Stimulated activated CD4-positive, alpha-beta T cell treated with anti-CD3 and anti-CD28 coated beads, Interleukin-15, amount 100 ng/mL, for 48 hours (primary cell): ENCODE measurements at regions not wholly inside any gene's neighbourhood (a gene's known extent, or its start where the extent isn't known, plus 50 kb on each side); places are given as distances from the start of the nearest gene placed in this dataset.

Experiments
- DNase-seq, 2 donors: peaks; one replicate each; pipeline ENCODE4 v3.0.0-alpha.2; 2020; ENCODE audit warnings: low read depth in 2 of 2

DNA sequence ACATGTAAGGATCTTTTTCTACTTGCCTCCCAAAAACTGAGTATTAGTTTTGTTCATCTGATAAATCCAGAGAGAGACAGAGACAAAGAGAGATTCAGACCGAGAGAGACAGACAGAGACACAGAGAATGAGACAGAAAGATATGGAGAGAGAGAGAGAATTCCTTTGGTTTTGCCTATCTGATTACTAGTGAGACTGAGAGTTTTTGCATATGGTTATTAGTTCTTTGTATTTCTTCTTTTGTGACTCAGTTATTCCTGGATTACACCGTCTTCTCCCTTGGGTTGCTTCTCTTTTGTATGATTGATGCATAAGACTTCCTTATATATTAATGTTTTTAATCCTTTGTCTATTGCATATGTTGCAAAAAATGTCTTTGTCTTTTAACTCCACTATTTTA is 91.2 kb upstream of the SPATA31C2 start:
- no peak for DNase-seq

DNA sequence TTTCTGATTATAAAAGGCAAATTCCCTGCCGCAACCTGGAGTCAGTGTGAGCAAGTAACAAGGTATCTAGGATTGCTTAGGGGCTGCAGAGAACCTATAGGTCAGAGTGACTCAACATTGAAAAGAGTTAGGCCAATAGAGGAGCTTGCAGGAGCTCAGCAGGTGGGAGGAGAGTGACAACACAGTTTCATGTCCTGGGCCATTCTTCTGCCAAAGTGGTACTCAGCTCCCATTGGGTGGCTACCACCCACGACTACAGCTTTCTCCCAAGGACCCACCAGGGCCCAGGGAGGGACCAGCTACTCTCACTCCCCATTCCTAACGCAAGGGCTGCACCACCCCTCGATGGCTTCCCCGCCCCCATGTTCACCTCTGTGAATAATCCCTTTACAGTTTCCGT is 86.7 kb upstream of the SPATA31C2 start:
- DNase-seq, result no peak

DNA sequence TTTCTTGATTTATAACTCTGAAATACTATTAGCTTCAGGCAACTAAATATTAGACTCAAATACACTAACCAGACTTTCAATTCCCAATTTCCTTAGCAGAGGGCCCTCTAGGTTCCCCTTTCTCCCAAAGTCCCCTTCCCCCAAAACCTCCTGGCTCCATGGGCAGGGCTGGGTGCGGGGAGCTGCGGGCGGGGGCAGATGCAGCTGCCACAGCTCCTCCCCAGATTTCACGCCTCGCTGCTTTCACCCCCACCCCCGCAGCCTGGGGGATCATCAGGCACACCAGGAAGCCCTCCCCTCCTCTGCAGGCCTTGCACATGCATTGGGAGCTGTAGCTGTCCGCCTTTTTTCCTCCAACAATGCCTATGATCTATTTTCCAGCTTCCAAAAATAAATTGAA is 82.8 kb upstream of the SPATA31C2 start:
- DNase-seq, result no peak

DNA sequence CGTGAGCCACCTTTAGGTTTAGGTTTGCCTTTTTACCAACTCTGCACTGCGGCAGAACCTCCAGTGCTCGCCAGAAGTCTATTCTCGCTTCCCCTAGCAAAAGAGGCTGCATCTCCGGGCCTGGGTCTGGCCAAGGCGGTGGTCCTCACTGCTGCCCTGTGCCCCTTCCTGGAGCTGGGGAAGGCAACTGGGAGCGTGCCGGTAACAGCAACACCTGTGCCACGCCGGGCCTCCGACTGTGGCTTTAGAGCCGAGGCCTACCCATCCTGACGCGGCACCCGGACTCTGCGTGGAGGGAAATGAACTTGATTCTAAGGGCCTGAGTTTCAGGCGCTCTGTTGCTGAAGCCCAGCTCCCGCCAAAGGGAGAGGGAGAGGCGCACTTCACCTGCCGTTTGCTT is 82.4 kb upstream of the SPATA31C2 start:
- DNase-seq, result no peak

DNA sequence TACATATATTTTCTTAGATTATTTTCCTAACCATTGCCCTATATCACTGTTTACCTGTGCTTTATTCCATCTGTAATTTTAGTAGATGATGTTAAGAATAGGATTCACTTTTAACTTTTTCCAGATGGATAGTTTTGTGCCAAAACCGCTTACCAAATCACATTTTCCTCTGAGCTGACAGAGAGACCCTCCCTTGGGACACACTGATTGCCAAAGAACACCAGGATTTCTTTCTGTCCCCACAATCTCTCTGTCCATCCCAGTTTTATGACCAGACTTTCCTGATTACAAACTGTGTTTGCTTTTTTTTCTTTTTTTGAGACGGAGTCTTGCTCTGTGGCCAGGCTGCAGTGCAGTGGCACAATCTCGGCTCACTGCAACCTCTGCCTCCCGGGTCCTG is 81.3 kb upstream of the SPATA31C2 start:
- no peak for DNase-seq

DNA sequence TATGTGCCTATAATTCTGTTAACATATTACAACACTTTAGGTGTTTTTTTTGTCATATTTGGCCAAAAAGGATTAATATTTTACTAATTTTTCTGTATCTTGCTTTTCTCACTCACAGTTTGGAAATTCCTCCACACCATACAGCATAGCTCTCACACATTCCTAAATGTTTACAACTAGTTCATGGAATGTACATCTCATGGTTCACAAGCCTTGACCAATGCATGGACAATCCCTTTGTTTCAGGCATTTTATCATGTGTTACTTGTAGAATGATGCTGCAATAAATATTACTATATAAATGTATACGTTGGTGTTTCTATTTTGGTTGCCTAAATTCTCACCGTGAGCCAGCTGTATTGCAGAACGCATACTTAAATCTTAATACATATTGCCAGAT is 80.5 kb upstream of the SPATA31C2 start:
- DNase-seq, result no peak

DNA sequence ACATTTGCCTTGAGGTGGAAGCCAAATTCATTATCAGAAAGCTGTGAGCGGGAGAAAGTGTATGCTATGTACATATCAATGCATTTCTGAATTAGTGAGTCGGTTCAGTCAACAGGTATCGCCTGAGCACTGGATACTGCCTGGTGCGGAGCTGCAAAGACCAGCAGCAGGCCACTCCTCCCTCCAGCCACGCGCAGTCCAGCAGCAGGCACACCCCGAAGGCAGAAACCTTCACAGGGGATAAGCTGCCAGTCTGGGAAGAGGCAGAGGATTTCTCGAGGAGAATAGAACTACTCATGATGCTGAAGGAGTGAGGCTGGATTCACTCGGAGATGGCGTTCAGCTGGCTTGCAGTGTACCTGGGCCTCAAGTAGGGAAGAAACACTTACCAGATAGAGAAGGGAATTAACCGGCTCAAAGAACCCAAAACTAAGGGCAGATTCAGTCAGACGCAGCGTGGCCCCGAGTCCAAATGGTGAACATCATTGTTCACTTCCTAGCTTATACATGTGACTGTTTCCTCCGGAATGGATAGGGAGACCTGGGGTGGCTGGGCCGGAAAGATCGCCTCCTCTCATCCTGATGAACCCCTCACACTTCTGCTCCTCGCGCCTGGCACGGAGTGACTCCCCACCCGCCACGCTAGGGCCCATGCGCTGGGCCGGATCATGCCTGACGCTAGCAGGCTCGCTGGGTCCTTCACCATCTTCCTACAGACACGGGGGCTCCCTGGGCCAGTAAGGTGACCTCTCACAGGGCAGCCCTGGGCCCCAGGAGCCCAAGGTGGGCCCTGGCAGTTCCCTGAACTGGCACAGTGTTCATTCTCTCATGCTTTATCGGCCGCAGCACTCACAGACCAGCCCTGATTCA is 78.1 kb upstream of the SPATA31C2 start:
- DNase-seq, result no peak

DNA sequence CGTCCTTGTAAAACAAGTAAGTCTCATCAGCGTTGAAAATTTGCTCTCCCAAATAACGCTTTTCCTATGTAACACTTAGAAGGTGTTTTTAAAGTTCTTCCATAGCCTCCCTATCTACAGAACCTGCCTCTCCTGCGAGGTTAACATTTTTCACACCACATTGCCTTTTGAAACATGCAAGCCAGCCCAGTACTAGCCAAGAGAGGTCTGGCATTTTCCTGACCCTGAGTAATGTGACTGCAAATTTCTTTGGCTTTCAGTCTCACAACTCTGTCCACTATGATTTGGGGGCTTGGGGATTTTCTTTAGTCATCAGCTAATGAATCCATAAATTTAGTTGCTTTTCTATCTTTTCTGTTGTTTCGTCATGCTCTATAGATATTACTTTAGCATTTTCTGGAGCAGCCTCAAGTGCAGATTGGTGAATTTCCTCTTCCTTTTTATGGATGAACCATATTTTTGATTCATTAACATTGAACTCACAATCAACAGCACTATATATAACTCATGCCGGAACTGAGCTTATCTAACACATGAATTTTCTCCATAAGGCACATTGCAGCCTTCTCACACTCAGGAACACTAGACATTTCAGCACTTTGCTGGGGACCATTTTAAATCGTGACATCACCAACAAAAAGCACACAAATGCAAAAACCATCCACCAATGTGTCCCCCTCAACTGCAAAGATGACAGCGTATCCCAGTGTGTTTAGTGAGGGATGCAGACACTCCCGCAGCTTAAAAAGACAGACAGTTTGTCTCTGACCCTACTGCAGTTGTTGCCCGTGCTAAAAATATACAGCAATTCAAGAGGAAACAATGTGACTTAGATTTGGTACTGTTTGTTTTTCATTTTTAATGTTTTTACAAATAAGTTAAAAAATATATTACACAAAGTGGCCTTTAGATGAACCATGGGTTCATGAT is 77.2 kb upstream of the SPATA31C2 start:
- no peak for DNase-seq

DNA sequence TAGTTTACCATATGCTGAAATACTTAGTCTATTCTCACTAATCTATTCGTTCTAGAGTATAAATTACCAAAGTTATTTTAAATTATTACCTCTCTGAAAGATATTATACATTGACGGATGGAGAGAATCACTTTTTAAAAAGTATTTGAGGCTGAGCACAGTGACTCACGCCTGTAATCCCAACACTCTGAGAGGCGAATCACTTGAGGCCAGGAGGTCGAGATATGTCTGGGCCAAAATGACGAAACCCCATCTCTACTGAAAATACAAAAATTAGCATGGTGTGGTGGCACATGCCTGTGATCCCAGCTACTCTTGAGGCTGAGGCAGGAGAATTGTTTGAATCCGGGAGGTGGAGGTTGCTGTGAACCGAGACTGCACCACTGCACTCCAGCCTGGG is 64.0 kb upstream of the SPATA31C2 start:
- no peak for DNase-seq

DNA sequence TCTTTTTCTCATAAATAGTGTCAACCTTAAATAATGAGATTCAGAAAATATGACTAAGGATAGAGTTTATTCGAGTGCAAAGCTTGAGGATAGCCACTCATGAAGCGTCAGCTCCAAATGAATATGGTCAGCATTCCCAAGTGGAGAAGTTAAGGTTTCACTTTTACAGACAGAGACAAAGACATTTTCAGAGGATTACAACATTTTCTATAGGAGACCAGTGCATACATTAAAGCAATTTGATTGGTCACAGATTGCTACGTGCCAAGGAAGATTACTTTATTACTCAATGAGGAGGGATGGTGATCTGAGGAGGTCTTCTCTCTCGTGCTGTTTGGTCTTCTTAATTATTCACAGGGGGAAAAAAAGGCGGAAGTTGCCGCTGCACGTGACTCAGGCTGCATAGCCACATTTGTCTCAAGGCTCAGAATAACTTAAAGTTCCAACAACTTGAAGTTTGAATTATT is 60.1 kb upstream of the SPATA31C2 start:
- no peak for DNase-seq

DNA sequence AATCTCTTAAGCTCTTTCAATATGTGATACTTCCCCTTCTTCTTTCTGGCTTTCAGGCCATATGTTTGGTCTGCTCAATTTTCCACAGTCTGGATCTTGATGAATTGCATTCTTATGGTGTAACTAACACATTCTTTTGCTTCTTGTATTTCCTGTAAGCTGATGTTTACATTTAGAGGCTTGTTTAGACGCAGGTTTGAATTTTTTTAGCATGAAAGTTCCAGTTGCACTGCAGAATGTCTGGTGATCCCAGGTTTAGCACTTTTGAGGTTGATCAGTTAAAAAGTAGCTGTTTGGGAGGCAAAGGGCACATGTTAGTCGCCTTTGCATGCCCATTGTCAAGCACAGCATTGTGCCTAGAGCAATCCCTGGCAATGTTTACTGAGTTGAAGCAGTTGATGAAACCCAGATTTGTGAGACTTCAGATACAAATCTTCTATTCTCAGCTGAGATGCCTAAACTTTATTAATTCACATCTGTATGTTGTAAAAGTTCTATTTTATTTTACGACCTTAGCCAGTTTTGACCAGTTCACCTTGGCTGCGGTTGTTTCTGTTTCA is 59.6 kb upstream of the SPATA31C2 start:
- DNase-seq, result no peak

DNA sequence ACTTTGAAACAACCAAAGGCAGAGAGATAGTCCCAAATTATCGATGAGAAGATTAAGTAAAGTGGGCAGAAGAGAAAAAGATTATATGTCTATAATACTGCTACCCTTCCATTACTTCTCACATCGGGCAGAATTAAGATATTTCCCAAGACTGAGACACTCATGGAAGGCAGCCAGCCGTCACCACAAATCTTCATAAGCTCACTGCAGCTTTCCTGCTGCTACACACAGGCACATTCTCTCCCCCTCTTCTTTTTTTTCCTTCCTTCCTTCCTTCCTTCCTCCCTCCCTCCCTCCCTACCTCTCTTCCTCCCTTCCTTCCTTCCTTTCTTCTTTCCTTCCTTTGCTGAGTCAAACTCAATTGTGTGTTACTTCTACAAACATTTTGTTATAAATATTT is 58.7 kb upstream of the SPATA31C2 start:
- DNase-seq, result no peak

DNA sequence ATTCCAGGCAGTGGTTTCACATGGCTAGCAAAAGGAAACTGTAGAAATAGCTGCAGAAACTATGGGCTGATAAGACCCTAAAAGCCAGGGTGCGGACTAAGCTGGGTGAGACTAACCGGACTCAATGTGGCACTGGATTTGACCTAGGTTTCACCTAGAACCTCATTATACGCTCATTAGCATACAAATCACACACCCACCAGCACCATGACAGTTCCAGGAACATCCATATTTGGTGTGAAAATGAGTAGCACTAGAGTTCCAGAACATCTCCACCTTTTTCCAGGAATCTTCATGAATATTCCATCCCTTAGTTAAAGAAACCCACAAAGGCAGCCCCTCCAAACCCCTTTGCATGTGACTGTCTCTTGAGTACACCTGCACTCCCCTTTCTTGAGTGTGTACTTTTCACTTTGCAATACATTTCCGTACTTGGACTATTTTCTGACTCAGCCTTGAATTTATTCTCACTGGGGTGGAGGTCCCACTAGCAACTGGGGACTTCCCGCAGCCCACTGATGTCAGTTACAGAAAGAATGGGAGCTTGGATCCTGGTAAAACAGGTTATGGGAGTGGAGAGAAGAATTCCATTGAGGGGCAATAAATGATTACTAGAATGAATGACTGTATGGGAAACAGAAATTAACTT is 58.0 kb upstream of the SPATA31C2 start:
- DNase-seq, result no peak

DNA sequence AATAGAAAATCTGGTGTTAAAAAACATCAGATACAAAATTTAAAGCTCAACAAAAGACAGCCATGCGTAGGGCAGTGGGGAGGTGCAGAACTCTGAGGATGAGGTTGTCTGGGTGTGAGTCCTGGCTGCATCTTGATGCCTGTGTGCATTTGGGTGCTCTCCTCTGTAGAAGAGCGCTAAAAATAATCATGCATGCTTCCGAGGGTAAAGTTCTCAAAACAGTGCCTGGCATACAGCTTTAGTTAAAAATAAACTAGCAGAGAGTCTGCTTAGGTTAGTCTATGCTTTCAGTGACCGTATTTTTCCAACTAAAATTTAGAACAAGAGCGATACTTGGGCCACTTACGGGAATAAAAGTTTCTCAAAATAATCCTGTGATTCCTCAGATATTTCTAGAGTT is 55.5 kb upstream of the SPATA31C2 start:
- no peak for DNase-seq

DNA sequence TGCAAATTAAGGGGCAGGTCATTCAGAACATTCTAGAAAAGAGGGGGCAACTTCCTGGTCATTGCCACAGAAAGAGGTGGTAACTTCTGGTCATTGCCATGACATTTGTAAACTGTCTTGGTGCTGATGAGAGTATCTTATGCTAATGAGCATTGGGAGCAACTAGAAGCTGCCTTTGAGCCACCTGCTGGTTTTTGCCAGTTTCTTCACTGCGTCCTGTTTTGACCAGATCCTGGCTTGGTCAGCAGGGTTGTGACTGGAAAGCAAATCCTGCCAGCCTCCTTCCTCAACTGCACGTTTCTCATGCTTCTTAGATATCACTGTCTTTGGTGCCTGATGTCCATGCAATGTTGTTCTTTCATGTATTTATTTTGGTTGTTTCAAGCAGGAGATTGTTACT is 53.2 kb upstream of the SPATA31C2 start:
- DNase-seq, result no peak

DNA sequence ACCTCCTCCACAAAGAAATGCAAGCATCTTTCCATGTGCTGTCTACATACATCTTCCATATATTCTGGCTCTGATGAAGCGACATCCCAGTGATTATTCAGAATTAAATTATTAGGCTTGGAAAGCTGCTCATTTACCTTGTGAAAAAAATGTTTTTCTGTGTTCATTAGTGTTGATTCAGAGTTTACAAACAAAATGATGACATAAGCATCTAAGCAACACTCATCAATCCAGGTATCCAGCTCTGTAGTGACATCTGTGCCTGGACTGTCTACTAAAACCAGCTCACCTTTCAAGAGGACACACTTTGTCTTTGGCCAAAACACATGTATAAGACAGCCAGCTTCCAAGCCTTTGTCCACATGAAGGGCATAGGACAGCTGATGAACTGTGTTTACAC is 51.1 kb upstream of the SPATA31C2 start:
- DNase-seq, result no peak
